ENCODE measurements at regions not wholly inside any gene's neighbourhood (a gene's known extent, or its start where the extent isn't known, plus 50 kb on each side); places are given as distances from the start of the nearest gene placed in this dataset.

GRCh38 chr5:2610986-2611385, 140.5 kb downstream of the IRX2 start:
- TF ChIP-seq POLR2A (IDR thresholded peaks at IDR 0.05), result no peak
- no peak for TF ChIP-seq CTCF (IDR thresholded peaks at IDR 0.05)
- TF ChIP-seq EP300 (IDR thresholded peaks at IDR 0.05), result no peak
- no peak for TF ChIP-seq POLR2AphosphoS5 (IDR thresholded peaks at IDR 0.05)

All from suprapubic skin (tissue), 4 donors.